ENCODE measurements at regions not wholly inside any gene's neighbourhood (a gene's known extent, or its start where the extent isn't known, plus 50 kb on each side); places are given as distances from the start of the nearest gene placed in this dataset.

GRCh38 chr6:54019860-54020259, 91.4 kb upstream of the MLIP start:
- ChIA-PET POLR2A (no interaction called here), CTCF (no interaction called here)
- intact Hi-C loops (cut with micrococcal nuclease), result no loop called here
- Histone ChIP-seq H3K27me3 (ENCODE audit: control insufficient read depth in 2 of 2, insufficient read depth in 2 of 2, low read length in 2 of 2) (no peaks in the 10 kb centered on the region), H3K9me3 (ENCODE audit: control insufficient read depth in 2 of 3, low read length in 3 of 3) (no peaks in the 10 kb centered on the region), H3K36me3 (ENCODE audit: control insufficient read depth in 2 of 3, insufficient read depth in 3 of 3, low read length in 3 of 3) (no peaks in the 10 kb centered on the region), H3K4me1 (ENCODE audit: control insufficient read depth in 2 of 2, insufficient read depth in 2 of 2, low read length in 2 of 2) (no peaks in the 10 kb centered on the region), H3K4me3 (ENCODE audit: low read length) (no peak overlapping the region), H3K27ac (ENCODE audit: low read depth, low read length) (no peak overlapping the region)
- peaks cover 0 to 4% (median 0%) of the 10 kb centered on the region in 5 donors for H3K27me3 Mint-ChIP-seq
- no peak for ATAC-seq
- H3K4me1 Mint-ChIP-seq, result no peaks in the 10 kb centered on the region
- no peak for DNase-seq
- H3K4me3 Mint-ChIP-seq, result no peak overlapping the region
- H3K36me3 Mint-ChIP-seq, result no peaks in the 10 kb centered on the region
- peaks cover 0 to 5% (median 0%) of the 10 kb centered on the region in 11 donors for H3K9me3 Mint-ChIP-seq
- H3K27ac Mint-ChIP-seq, result no peak overlapping the region

GRCh38 chr6:54020334-54020733, 90.9 kb upstream of the MLIP start:
- Histone ChIP-seq H3K27ac (ENCODE audit: low read depth, low read length) (no peak overlapping the region), H3K4me1 (ENCODE audit: control insufficient read depth in 2 of 2, insufficient read depth in 2 of 2, low read length in 2 of 2) (no peaks in the 10 kb centered on the region), H3K4me3 (ENCODE audit: low read length) (no peak overlapping the region), H3K27me3 (ENCODE audit: control insufficient read depth in 2 of 2, insufficient read depth in 2 of 2, low read length in 2 of 2) (no peaks in the 10 kb centered on the region), H3K36me3 (ENCODE audit: control insufficient read depth in 2 of 3, insufficient read depth in 3 of 3, low read length in 3 of 3) (no peaks in the 10 kb centered on the region), H3K9me3 (ENCODE audit: control insufficient read depth in 2 of 3, low read length in 3 of 3) (no peaks in the 10 kb centered on the region)
- H3K36me3 Mint-ChIP-seq, result no peaks in the 10 kb centered on the region
- H3K27ac Mint-ChIP-seq, result no peak overlapping the region
- DNase-seq (no peak), ATAC-seq (no peak)
- H3K27me3 Mint-ChIP-seq, result peaks cover 0 to 4% (median 0%) of the 10 kb centered on the region in 5 donors
- intact Hi-C loops (cut with micrococcal nuclease), result no loop called here
- ChIA-PET POLR2A (no interaction called here), CTCF (no interaction called here)
- peaks cover 0 to 5% (median 0%) of the 10 kb centered on the region in 11 donors for H3K9me3 Mint-ChIP-seq
- H3K4me1 Mint-ChIP-seq, result no peaks in the 10 kb centered on the region
- no peak overlapping the region for H3K4me3 Mint-ChIP-seq

- H3K27me3 Mint-ChIP-seq, result peaks cover 0 to 6% (median 0%) of the 10 kb centered on the region in 5 donors
- H3K4me3 Mint-ChIP-seq, result no peak overlapping the region
- CTCF ChIA-PET, result no interaction called here
- peaks cover 0 to 2% (median 0%) of the 10 kb centered on the region in 7 donors for H3K4me1 Mint-ChIP-seq
- ATAC-seq (no peak), DNase-seq (no peak)
- Histone ChIP-seq H3K27me3 (ENCODE audit: control insufficient read depth in 2 of 2, insufficient read depth in 2 of 2, low read length in 2 of 2) (no peaks in the 10 kb centered on the region), H3K27ac (ENCODE audit: low read depth, low read length) (no peak overlapping the region), H3K4me1 (ENCODE audit: control insufficient read depth in 2 of 2, insufficient read depth in 2 of 2, low read length in 2 of 2) (no peaks in the 10 kb centered on the region), H3K9me3 (ENCODE audit: control insufficient read depth in 2 of 3, low read length in 3 of 3) (no peaks in the 10 kb centered on the region), H3K4me3 (ENCODE audit: low read length) (no peak overlapping the region), H3K36me3 (ENCODE audit: control insufficient read depth in 2 of 3, insufficient read depth in 3 of 3, low read length in 3 of 3) (no peaks in the 10 kb centered on the region)
- intact Hi-C loops (cut with micrococcal nuclease), result no loop called here
- no peaks in the 10 kb centered on the region for H3K36me3 Mint-ChIP-seq
- POLR2A ChIA-PET, result no interaction called here
- H3K27ac Mint-ChIP-seq, result no peak overlapping the region
- H3K9me3 Mint-ChIP-seq, result peaks cover 0 to 3% (median 0%) of the 10 kb centered on the region in 11 donors
Observed at GRCh38 chr6:54026652-54027400, 84.4 kb upstream of the MLIP start.

- H3K27ac ChIP-seq (ENCODE audit: low read depth, low read length), result no peak overlapping the region
- Mint-ChIP-seq H3K9me3 (peaks cover 0 to 3% (median 0%) of the 10 kb centered on the region in 11 donors), H3K36me3 (no peaks in the 10 kb centered on the region), H3K27me3 (peaks cover 0 to 6% (median 0%) of the 10 kb centered on the region in 5 donors), H3K27ac (no peak overlapping the region), H3K4me3 (no peak overlapping the region), H3K4me1 (peaks cover 0 to 2% (median 0%) of the 10 kb centered on the region in 7 donors)
- ChIA-PET CTCF (no interaction called here), POLR2A (no interaction called here)
- H3K4me1 ChIP-seq (ENCODE audit: control insufficient read depth in 2 of 2, insufficient read depth in 2 of 2, low read length in 2 of 2), result no peaks in the 10 kb centered on the region
- H3K9me3 ChIP-seq (ENCODE audit: control insufficient read depth in 2 of 3, low read length in 3 of 3), result no peaks in the 10 kb centered on the region
- DNase-seq (no peak), ATAC-seq (no peak)
- no peaks in the 10 kb centered on the region for H3K27me3 ChIP-seq (ENCODE audit: control insufficient read depth in 2 of 2, insufficient read depth in 2 of 2, low read length in 2 of 2)
- no peaks in the 10 kb centered on the region for H3K36me3 ChIP-seq (ENCODE audit: control insufficient read depth in 2 of 3, insufficient read depth in 3 of 3, low read length in 3 of 3)
- intact Hi-C loops (cut with micrococcal nuclease), result no loop called here
- H3K4me3 ChIP-seq (ENCODE audit: low read length), result no peak overlapping the region
Observed at GRCh38 chr6:54028170-54028569, 83.1 kb upstream of the MLIP start.

GRCh38 chr6:54029187-54029586, 82.1 kb upstream of the MLIP start:
- CTCF ChIA-PET, result interaction anchor here (0.6 kb wide), 1 partner anchor 14 kb away, joined by 3 read pairs; no protein-coding TSS in a partner anchor
- DNase-seq (no peak), ATAC-seq (no peak)
- Mint-ChIP-seq H3K36me3 (no peaks in the 10 kb centered on the region), H3K27ac (no peak overlapping the region), H3K4me1 (peaks cover 0 to 2% (median 0%) of the 10 kb centered on the region in 7 donors), H3K27me3 (peaks cover 0 to 6% (median 0%) of the 10 kb centered on the region in 5 donors), H3K4me3 (no peak overlapping the region), H3K9me3 (peaks cover 0 to 3% (median 0%) of the 10 kb centered on the region in 11 donors)
- intact Hi-C loops (cut with micrococcal nuclease), result no loop called here
- no peak overlapping the region for H3K4me3 ChIP-seq (ENCODE audit: low read length)
- H3K27ac ChIP-seq (ENCODE audit: low read depth, low read length), result no peak overlapping the region
- no peaks in the 10 kb centered on the region for H3K9me3 ChIP-seq (ENCODE audit: control insufficient read depth in 2 of 3, low read length in 3 of 3)
- no peaks in the 10 kb centered on the region for H3K4me1 ChIP-seq (ENCODE audit: control insufficient read depth in 2 of 2, insufficient read depth in 2 of 2, low read length in 2 of 2)
- no peaks in the 10 kb centered on the region for H3K27me3 ChIP-seq (ENCODE audit: control insufficient read depth in 2 of 2, insufficient read depth in 2 of 2, low read length in 2 of 2)
- POLR2A ChIA-PET, result no interaction called here
- no peaks in the 10 kb centered on the region for H3K36me3 ChIP-seq (ENCODE audit: control insufficient read depth in 2 of 3, insufficient read depth in 3 of 3, low read length in 3 of 3)

GRCh38 chr6:54031169-54031568, 80.1 kb upstream of the MLIP start:
- H3K9me3 Mint-ChIP-seq, result peaks cover 0 to 3% (median 0%) of the 10 kb centered on the region in 11 donors
- no peak overlapping the region for H3K27ac Mint-ChIP-seq
- Histone ChIP-seq H3K36me3 (ENCODE audit: control insufficient read depth in 2 of 3, insufficient read depth in 3 of 3, low read length in 3 of 3) (no peaks in the 10 kb centered on the region), H3K9me3 (ENCODE audit: control insufficient read depth in 2 of 3, low read length in 3 of 3) (no peaks in the 10 kb centered on the region), H3K4me1 (ENCODE audit: control insufficient read depth in 2 of 2, insufficient read depth in 2 of 2, low read length in 2 of 2) (no peaks in the 10 kb centered on the region), H3K27ac (ENCODE audit: low read depth, low read length) (no peak overlapping the region), H3K4me3 (ENCODE audit: low read length) (no peak overlapping the region), H3K27me3 (ENCODE audit: control insufficient read depth in 2 of 2, insufficient read depth in 2 of 2, low read length in 2 of 2) (no peaks in the 10 kb centered on the region)
- ATAC-seq (no peak), DNase-seq (no peak)
- ChIA-PET CTCF (no interaction called here), POLR2A (no interaction called here)
- H3K4me1 Mint-ChIP-seq, result peaks cover 0 to 2% (median 0%) of the 10 kb centered on the region in 7 donors
- peaks cover 0 to 6% (median 0%) of the 10 kb centered on the region in 5 donors for H3K27me3 Mint-ChIP-seq
- intact Hi-C loops (cut with micrococcal nuclease), result no loop called here
- no peaks in the 10 kb centered on the region for H3K36me3 Mint-ChIP-seq
- H3K4me3 Mint-ChIP-seq, result no peak overlapping the region

GRCh38 chr6:54037277-54037779, 73.9 kb upstream of the MLIP start:
- Histone ChIP-seq H3K27me3 (ENCODE audit: control insufficient read depth in 2 of 2, insufficient read depth in 2 of 2, low read length in 2 of 2) (no peaks in the 10 kb centered on the region), H3K27ac (ENCODE audit: low read depth, low read length) (no peak overlapping the region), H3K9me3 (ENCODE audit: control insufficient read depth in 2 of 3, low read length in 3 of 3) (no peaks in the 10 kb centered on the region), H3K36me3 (ENCODE audit: control insufficient read depth in 2 of 3, insufficient read depth in 3 of 3, low read length in 3 of 3) (no peaks in the 10 kb centered on the region), H3K4me3 (ENCODE audit: low read length) (no peak overlapping the region), H3K4me1 (ENCODE audit: control insufficient read depth in 2 of 2, insufficient read depth in 2 of 2, low read length in 2 of 2) (no peaks in the 10 kb centered on the region)
- no peak for DNase-seq
- no peaks in the 10 kb centered on the region for H3K36me3 Mint-ChIP-seq
- no peak overlapping the region for H3K27ac Mint-ChIP-seq
- intact Hi-C loops (cut with micrococcal nuclease), result no loop called here
- peaks cover 0 to 3% (median 0%) of the 10 kb centered on the region in 11 donors for H3K9me3 Mint-ChIP-seq
- peaks cover 0 to 9% (median 0%) of the 10 kb centered on the region in 5 donors for H3K27me3 Mint-ChIP-seq
- H3K4me3 Mint-ChIP-seq, result no peak overlapping the region
- no peak for ATAC-seq
- POLR2A ChIA-PET, result no interaction called here
- H3K4me1 Mint-ChIP-seq, result no peaks in the 10 kb centered on the region
- CTCF ChIA-PET, result no interaction called here

Measured in naive thymus-derived CD4-positive, alpha-beta T cell (primary cell).